ENCODE measurements at regions not wholly inside any gene's neighbourhood (a gene's known extent, or its start where the extent isn't known, plus 50 kb on each side); places are given as distances from the start of the nearest gene placed in this dataset.
"Not testable (repeated sequence)": the region's sequence is repeated elsewhere in the genome, so short reads cannot be mapped to it uniquely, and the experiment has no call there.

GRCh38 chr2:242063850-242064249 is 194.3 kb downstream of the RTP5 start:
- DNase-seq (ENCODE audit: low read depth), result no peak

GRCh38 chr2:242064364-242065250 is 195.1 kb downstream of the RTP5 start:
- DNase-seq (ENCODE audit: low read depth), result no peak

GRCh38 chr2:242065426-242065825 is 195.9 kb downstream of the RTP5 start:
- DNase-seq (ENCODE audit: low read depth), result no peak

GRCh38 chr2:242069018-242069417 is 199.5 kb downstream of the RTP5 start:
- DNase-seq (ENCODE audit: low read depth), result no peak

GRCh38 chr2:242069938-242070395 is 200.4 kb downstream of the RTP5 start:
- peak; percentile 17 for DNase-seq (ENCODE audit: low read depth)

GRCh38 chr2:242070726-242071125 is 201.2 kb downstream of the RTP5 start:
- DNase-seq (ENCODE audit: low read depth), result not testable (repeated sequence)

- DNase-seq (ENCODE audit: low read depth), result not testable (repeated sequence)
Measured at GRCh38 chr2:242071377-242071776, 201.8 kb downstream of the RTP5 start.

GRCh38 chr2:242071936-242072335 is 202.4 kb downstream of the RTP5 start:
- not testable (repeated sequence) for DNase-seq (ENCODE audit: low read depth)

GRCh38 chr2:242075168-242075567 is 205.6 kb downstream of the RTP5 start:
- peak; percentile 58 for DNase-seq (ENCODE audit: low read depth)

- no peak for DNase-seq (ENCODE audit: low read depth)
Measured at GRCh38 chr2:242075696-242076095, 206.2 kb downstream of the RTP5 start.

GRCh38 chr2:242076184-242076583 is 206.7 kb downstream of the RTP5 start:
- not testable (repeated sequence) for DNase-seq (ENCODE audit: low read depth)

GRCh38 chr2:242078426-242078825 is 208.9 kb downstream of the RTP5 start:
- DNase-seq (ENCODE audit: low read depth), result not testable (repeated sequence)

GRCh38 chr2:242079792-242080191 is 210.3 kb downstream of the RTP5 start:
- not testable (repeated sequence) for DNase-seq (ENCODE audit: low read depth)

- peak; percentile 19 for DNase-seq (ENCODE audit: low read depth)
Measured at GRCh38 chr2:242080575-242081214, 211.2 kb downstream of the RTP5 start.

- not testable (repeated sequence) for DNase-seq (ENCODE audit: low read depth)
Measured at GRCh38 chr2:242084034-242084433, 214.5 kb downstream of the RTP5 start.

GRCh38 chr2:242085024-242085674 is 215.6 kb downstream of the RTP5 start:
- not testable (repeated sequence) for DNase-seq (ENCODE audit: low read depth)

GRCh38 chr2:242085941-242086621 is 216.6 kb downstream of the RTP5 start:
- DNase-seq (ENCODE audit: low read depth), result peak; percentile 81

GRCh38 chr2:242088044-242088443 is 218.5 kb downstream of the RTP5 start:
- not testable (repeated sequence) for DNase-seq (ENCODE audit: low read depth)

GRCh38 chr2:242088471-242089212 is 219.1 kb downstream of the RTP5 start:
- peak; percentile 83 for DNase-seq (ENCODE audit: low read depth)

- DNase-seq (ENCODE audit: low read depth), result not testable (repeated sequence)
Measured at GRCh38 chr2:242089213-242089549, 219.7 kb downstream of the RTP5 start.

- not testable (repeated sequence) for DNase-seq (ENCODE audit: low read depth)
Measured at GRCh38 chr2:242097278-242097677, 227.7 kb downstream of the RTP5 start.

All from myocyte (in vitro differentiated cells).